H9 (cell line): ENCODE measurements at regions not wholly inside any gene's neighbourhood (a gene's known extent, or its start where the extent isn't known, plus 50 kb on each side); places are given as distances from the start of the nearest gene placed in this dataset.

Source experiments
- DNase-seq: peaks from one replicate; pipeline ENCODE4 v3.0.0-alpha.2; 2017
- H2AFZ ChIP-seq: one replicate; pipeline ENCODE4 v1.6.1; 2013; ENCODE audit warnings: mild to moderate bottlenecking, low read length, control low read depth, moderate library complexity
- H2AK5ac ChIP-seq: 2 replicates; pipeline ENCODE4 v1.6.1; 2013; ENCODE audit warnings: low read length, control low read depth, mixed read lengths; ENCODE audit not compliant: insufficient read length
- H2BK120ac ChIP-seq: one replicate; pipeline ENCODE4 v1.6.1; 2013; ENCODE audit warnings: low read depth, mild to moderate bottlenecking, low read length, control low read depth, inconsistent platforms; ENCODE audit not compliant: poor library complexity, severe bottlenecking
- H2BK12ac ChIP-seq: 2 replicates; pipeline ENCODE4 v1.6.1; 2013; ENCODE audit warnings: low read length, control low read depth, mixed read lengths, low read depth; ENCODE audit not compliant: insufficient read length
- H2BK15ac ChIP-seq: 2 replicates; pipeline ENCODE4 v1.6.1; 2013; ENCODE audit warnings: low read depth, low read length, control low read depth
- H2BK20ac ChIP-seq: one replicate; pipeline ENCODE4 v1.6.1; 2013; ENCODE audit warnings: low read depth, mild to moderate bottlenecking, low read length, control low read depth, inconsistent platforms; ENCODE audit not compliant: poor library complexity, severe bottlenecking
- H2BK5ac ChIP-seq: 2 replicates; pipeline ENCODE4 v1.6.1; 2013; ENCODE audit warnings: low read length, control low read depth, mixed read lengths; ENCODE audit not compliant: insufficient read length
- H3K14ac ChIP-seq: 2 replicates; pipeline ENCODE4 v1.6.1; 2013; ENCODE audit warnings: low read length, control low read depth; ENCODE audit not compliant: insufficient read depth
- H3K18ac ChIP-seq: 2 replicates; pipeline ENCODE4 v1.6.1; 2013; ENCODE audit warnings: low read depth, mild to moderate bottlenecking, mixed read lengths, low read length, control low read depth; ENCODE audit not compliant: insufficient read length
- H3K23ac ChIP-seq: 2 replicates; pipeline ENCODE4 v1.6.1; 2013; ENCODE audit warnings: low read length, control low read depth, mixed read lengths, low read depth; ENCODE audit not compliant: insufficient read length
- H3K23me2 ChIP-seq: 2 replicates; pipeline ENCODE4 v1.6.1; 2013; ENCODE audit warnings: low read depth, mild to moderate bottlenecking, mixed read lengths, low read length, control low read depth; ENCODE audit not compliant: insufficient read length, poor library complexity, severe bottlenecking
- H3K27ac ChIP-seq: 2 replicates; pipeline ENCODE4 v1.5.1; 2013; ENCODE audit warnings: low read length, control low read depth, mixed read lengths, low read depth; ENCODE audit not compliant: insufficient read length
- H3K27me3 ChIP-seq: 2 replicates; pipeline ENCODE4 v1.6.1; 2013; ENCODE audit warnings: low read length, control low read depth, inconsistent platforms; ENCODE audit not compliant: insufficient read depth
- H3K4ac ChIP-seq: 2 replicates; pipeline ENCODE4 v1.6.1; 2013; ENCODE audit warnings: low read depth, mild to moderate bottlenecking, control low read depth, inconsistent platforms, low read length, moderate library complexity
- H3K4me1 ChIP-seq: 2 replicates; pipeline ENCODE4 v1.6.1; 2013; ENCODE audit warnings: low read length, control low read depth, inconsistent platforms; ENCODE audit not compliant: insufficient read depth
- H3K4me2 ChIP-seq: 2 replicates; pipeline ENCODE4 v1.6.1; 2013; ENCODE audit warnings: low read length, control low read depth, mixed read lengths; ENCODE audit not compliant: insufficient read length, insufficient read depth
- H3K56ac ChIP-seq: 2 replicates; pipeline ENCODE4 v1.6.1; 2013; ENCODE audit warnings: low read depth, mild to moderate bottlenecking, mixed read lengths, low read length, control low read depth; ENCODE audit not compliant: insufficient read length
- H3K79me1 ChIP-seq: 2 replicates; pipeline ENCODE4 v1.6.1; 2013; ENCODE audit warnings: low read depth, mild to moderate bottlenecking, moderate library complexity, low read length, control low read depth, inconsistent platforms; ENCODE audit not compliant: insufficient read depth, poor library complexity, severe bottlenecking
- H3K79me2 ChIP-seq: 2 replicates; pipeline ENCODE4 v1.6.1; 2013; ENCODE audit warnings: low read length, control low read depth, inconsistent platforms; ENCODE audit not compliant: insufficient read depth
- H3K9ac ChIP-seq: 2 replicates; pipeline ENCODE4 v1.6.1; 2013; ENCODE audit warnings: low read length, control low read depth, mixed read lengths; ENCODE audit not compliant: insufficient read length; ENCODE audit errors: extremely low read depth
- H3K9me3 ChIP-seq: one replicate; pipeline ENCODE4 v1.6.1; 2013; ENCODE audit warnings: low read depth, low read length, inconsistent platforms; ENCODE audit not compliant: control insufficient read depth
- H3T11ph ChIP-seq: one replicate; pipeline ENCODE4 v1.6.1; 2013; ENCODE audit warnings: mild to moderate bottlenecking, low read length, control low read depth, inconsistent platforms
- H4K20me1 ChIP-seq: one replicate; pipeline ENCODE4 v1.6.1; 2013; ENCODE audit not compliant: control insufficient read depth, insufficient read length, insufficient read depth
- H4K5ac ChIP-seq: 2 replicates; pipeline ENCODE4 v1.6.1; 2013; ENCODE audit warnings: low read depth, mild to moderate bottlenecking, mixed read lengths, low read length, control low read depth; ENCODE audit not compliant: insufficient read length
- H4K8ac ChIP-seq: replicated peaks from 2 replicates; pipeline ENCODE4 v1.6.1; 2013; ENCODE audit warnings: low read length, control low read depth, mixed read lengths, low read depth; ENCODE audit not compliant: insufficient read length
- H4K91ac ChIP-seq: 2 replicates; pipeline ENCODE4 v1.6.1; 2013; ENCODE audit warnings: low read depth, mild to moderate bottlenecking, moderate library complexity, mixed read lengths, low read length, control low read depth; ENCODE audit not compliant: insufficient read length
- H3K27ac Mint-ChIP-seq, 3 experiments: 2 replicates in 2 of 3; 3 replicates in 1 of 3; pipeline ENCODE4 v1.8.0; 2020 to 2021; ENCODE audit warnings: mixed read lengths in 3 of 3, mild to moderate bottlenecking in 1 of 3, moderate library complexity in 1 of 3
- H3K27me3 Mint-ChIP-seq: 2 replicates; pipeline ENCODE4 v1.8.0; 2021; ENCODE audit warnings: low read depth, mild to moderate bottlenecking, moderate library complexity, mixed read lengths
- H3K36me3 Mint-ChIP-seq, 3 experiments: 2 replicates in 2 of 3; 3 replicates in 1 of 3; pipeline ENCODE4 v1.8.0; 2020 to 2021; ENCODE audit warnings: low read depth in 3 of 3, mixed read lengths in 3 of 3; ENCODE audit not compliant: insufficient read depth in 1 of 3
- H3K4me1 Mint-ChIP-seq, 2 experiments: 2 replicates each; pipeline ENCODE4 v1.8.0; 2020; ENCODE audit warnings: mixed read lengths in 2 of 2
- H3K4me3 Mint-ChIP-seq, 2 experiments: 2 replicates in 1 of 2; 3 replicates in 1 of 2; pipeline ENCODE4 v1.8.0; 2020 to 2021; ENCODE audit warnings: mild to moderate bottlenecking in 2 of 2, mixed read lengths in 2 of 2, moderate library complexity in 1 of 2
- H3K9me3 Mint-ChIP-seq, 2 experiments: 2 replicates in 1 of 2; 3 replicates in 1 of 2; pipeline ENCODE4 v1.8.0; 2020; ENCODE audit warnings: mild to moderate bottlenecking in 2 of 2, mixed read lengths in 2 of 2, moderate library complexity in 1 of 2
- WGBS: extraction: QIAGEN DNeasy Blood & Tissue Kit; methylation state at CpG from one replicate; pipeline ENCODE4 v1.1.7; 2013; ENCODE audit warnings: missing lambda C conversion rate, low lambda C conversion rate, mixed read lengths; ENCODE audit not compliant: insufficient read length; ENCODE audit errors: extremely low coverage; 5-methylcytosine and 5-hydroxymethylcytosine counted together
- TF ChIP-seq, protein P1 (sequence below): fragments of 200-600 bp; sonication (generic); conservative IDR thresholded peaks from 3 replicates; pipeline ENCODE4 v1.8.0; 2021; ENCODE audit warnings: antibody characterized with exemption, mild to moderate bottlenecking

DNA sequence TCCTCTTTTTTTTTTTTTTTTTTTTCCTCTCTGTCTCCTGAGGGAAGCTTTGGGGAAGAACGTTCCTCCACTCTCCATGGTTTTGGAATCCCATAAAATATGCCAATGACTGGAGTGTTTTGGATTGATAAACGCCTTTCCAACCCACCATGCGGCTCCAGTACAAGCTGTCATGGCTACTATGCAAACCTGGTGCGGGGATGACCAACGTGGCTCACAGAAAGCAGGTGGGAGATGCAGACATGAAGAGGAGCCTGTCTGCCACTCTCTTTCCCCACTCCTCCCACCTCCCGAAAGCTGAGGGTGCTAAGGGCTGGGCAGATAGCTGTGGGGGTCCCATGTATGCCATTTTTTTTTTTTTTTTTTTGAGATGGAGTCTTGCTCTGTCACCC lies 69.9 kb upstream of the SEC14L1 start:
- H3K56ac ChIP-seq, result no peak overlapping the region
- H2AK5ac ChIP-seq, result no peak overlapping the region
- TF ChIP-seq, protein P1, sequence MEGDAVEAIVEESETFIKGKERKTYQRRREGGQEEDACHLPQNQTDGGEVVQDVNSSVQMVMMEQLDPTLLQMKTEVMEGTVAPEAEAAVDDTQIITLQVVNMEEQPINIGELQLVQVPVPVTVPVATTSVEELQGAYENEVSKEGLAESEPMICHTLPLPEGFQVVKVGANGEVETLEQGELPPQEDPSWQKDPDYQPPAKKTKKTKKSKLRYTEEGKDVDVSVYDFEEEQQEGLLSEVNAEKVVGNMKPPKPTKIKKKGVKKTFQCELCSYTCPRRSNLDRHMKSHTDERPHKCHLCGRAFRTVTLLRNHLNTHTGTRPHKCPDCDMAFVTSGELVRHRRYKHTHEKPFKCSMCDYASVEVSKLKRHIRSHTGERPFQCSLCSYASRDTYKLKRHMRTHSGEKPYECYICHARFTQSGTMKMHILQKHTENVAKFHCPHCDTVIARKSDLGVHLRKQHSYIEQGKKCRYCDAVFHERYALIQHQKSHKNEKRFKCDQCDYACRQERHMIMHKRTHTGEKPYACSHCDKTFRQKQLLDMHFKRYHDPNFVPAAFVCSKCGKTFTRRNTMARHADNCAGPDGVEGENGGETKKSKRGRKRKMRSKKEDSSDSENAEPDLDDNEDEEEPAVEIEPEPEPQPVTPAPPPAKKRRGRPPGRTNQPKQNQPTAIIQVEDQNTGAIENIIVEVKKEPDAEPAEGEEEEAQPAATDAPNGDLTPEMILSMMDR, result no peak
- H2BK12ac ChIP-seq, result no peak overlapping the region
- no peak overlapping the region for H4K91ac ChIP-seq
- H3K4me1 Mint-ChIP-seq, result peaks cover 17 to 20% of the 10 kb centered on the region in 2 experiments
- H3K79me2 ChIP-seq, result no peaks in the 10 kb centered on the region
- H3K14ac ChIP-seq, result no peak overlapping the region
- H3K23me2 ChIP-seq, result no peaks in the 10 kb centered on the region
- peaks cover 18% of the 10 kb centered on the region for H3K27me3 Mint-ChIP-seq
- no peak overlapping the region for H2BK20ac ChIP-seq
- no peaks in the 10 kb centered on the region for H3K9me3 ChIP-seq
- no peak overlapping the region for H3K4me3 Mint-ChIP-seq
- H3T11ph ChIP-seq, result no peak overlapping the region
- no peak overlapping the region for H3K27ac ChIP-seq
- H3K23ac ChIP-seq, result no peak overlapping the region
- H3K36me3 Mint-ChIP-seq, result no peaks in the 10 kb centered on the region
- no peak overlapping the region for H4K8ac ChIP-seq
- peaks cover 5% of the 10 kb centered on the region; the same call in 1 of the 2 replicates for H3K4me1 ChIP-seq
- DNase-seq, result no peak
- no peak overlapping the region for H4K5ac ChIP-seq
- H3K18ac ChIP-seq, result no peak overlapping the region
- H3K27me3 ChIP-seq, result no peaks in the 10 kb centered on the region
- no peak overlapping the region for H3K27ac Mint-ChIP-seq
- H3K9me3 Mint-ChIP-seq, result no peaks in the 10 kb centered on the region
- no peak overlapping the region for H3K9ac ChIP-seq
- H2BK15ac ChIP-seq, result no peak overlapping the region
- H3K4me2 ChIP-seq, result no peak overlapping the region
- no peak overlapping the region for H2BK5ac ChIP-seq
- no peak overlapping the region for H3K4ac ChIP-seq
- no peaks in the 10 kb centered on the region for H3K79me1 ChIP-seq
- H2AFZ ChIP-seq, result no peak overlapping the region
- no CpG with 5 or more reads among the region's 6 CpGs for WGBS
- no peak overlapping the region for H2BK120ac ChIP-seq
- no peaks in the 10 kb centered on the region for H4K20me1 ChIP-seq
